Activated naive CD4-positive, alpha-beta T cell treated with anti-CD3 and anti-CD28 coated beads for 36 hours (primary cell): ENCODE measurements at regions not wholly inside any gene's neighbourhood (a gene's known extent, or its start where the extent isn't known, plus 50 kb on each side); places are given as distances from the start of the nearest gene placed in this dataset.

ENCODE experiments used
- CTCF ChIA-PET: fragments of 350-600 bp; sonication (Branson Sonifier 250); formaldehyde crosslinking; loops from one replicate; lab custom pipeline; 2021; ENCODE audit warnings: antibody characterized with exemption; lab: Charles Lee
- DNase-seq: peaks from one replicate; pipeline ENCODE4 v3.0.0-alpha.2; 2020
- H3K27ac Mint-ChIP-seq: one replicate; pipeline ENCODE4 v1.8.0; 2021; ENCODE audit warnings: mild to moderate bottlenecking, mixed read lengths
- H3K27me3 Mint-ChIP-seq: one replicate; pipeline ENCODE4 v1.8.0; 2021; ENCODE audit warnings: low read depth, mixed read lengths
- H3K36me3 Mint-ChIP-seq: one replicate; pipeline ENCODE4 v1.8.0; 2021; ENCODE audit warnings: low read depth, mixed read lengths
- H3K4me1 Mint-ChIP-seq: one replicate; pipeline ENCODE4 v1.8.0; 2021; ENCODE audit warnings: low read depth, mixed read lengths
- H3K4me3 Mint-ChIP-seq: one replicate; pipeline ENCODE4 v1.8.0; 2021; ENCODE audit warnings: mild to moderate bottlenecking, moderate library complexity, mixed read lengths
- H3K9me3 Mint-ChIP-seq: one replicate; pipeline ENCODE4 v1.8.0; 2021; ENCODE audit warnings: mixed read lengths
- intact Hi-C: fragments of 100-400 bp; cut with micrococcal nuclease; formaldehyde crosslinking; loops from one replicate; pipeline ENCODE4 v1.15.1; 2023

DNA sequence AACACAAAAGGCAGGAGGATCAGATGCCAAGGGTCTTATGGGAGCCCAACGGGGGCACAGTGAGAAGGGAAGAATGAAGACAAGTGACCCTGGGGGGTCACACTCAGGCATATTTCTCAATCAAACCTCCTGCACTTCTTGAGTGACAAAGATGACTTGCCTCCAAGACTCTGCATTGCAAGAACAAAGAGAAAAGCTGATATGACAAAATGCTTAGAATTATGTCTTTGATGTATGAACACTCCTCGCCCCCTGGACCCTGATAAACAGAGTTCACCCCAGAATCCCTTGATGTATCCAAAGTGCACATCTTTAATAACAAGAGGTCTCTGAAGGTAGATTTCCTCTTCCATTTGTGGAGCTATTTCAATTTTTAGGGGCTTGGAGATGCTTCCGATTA, 146.5 kb downstream of the C5orf15 start:
- Mint-ChIP-seq H3K27me3 (no peaks in the 10 kb centered on the region), H3K4me3 (no peak overlapping the region), H3K9me3 (no peaks in the 10 kb centered on the region), H3K36me3 (no peaks in the 10 kb centered on the region), H3K4me1 (peaks cover 26% of the 10 kb centered on the region), H3K27ac (no peak overlapping the region)
- intact Hi-C loops = no loop called here
- DNase-seq = no peak
- CTCF ChIA-PET = interaction anchor here (0.6 kb wide), 1 partner anchor 226 kb away, joined by 3 read pairs; no protein-coding TSS in a partner anchor

- intact Hi-C loops = no loop called here
- Mint-ChIP-seq H3K27ac (no peak overlapping the region), H3K9me3 (no peaks in the 10 kb centered on the region), H3K4me3 (no peak overlapping the region), H3K36me3 (no peaks in the 10 kb centered on the region), H3K27me3 (no peaks in the 10 kb centered on the region), H3K4me1 (peaks cover 23% of the 10 kb centered on the region)
- DNase-seq = no peak
- CTCF ChIA-PET = interaction anchor here (0.9 kb wide), 1 partner anchor 49 kb away, joined by 3 read pairs; no protein-coding TSS in a partner anchor
Observed at GRCh38 chr5:133821311-133821741, 147.1 kb downstream of the C5orf15 start.

DNA sequence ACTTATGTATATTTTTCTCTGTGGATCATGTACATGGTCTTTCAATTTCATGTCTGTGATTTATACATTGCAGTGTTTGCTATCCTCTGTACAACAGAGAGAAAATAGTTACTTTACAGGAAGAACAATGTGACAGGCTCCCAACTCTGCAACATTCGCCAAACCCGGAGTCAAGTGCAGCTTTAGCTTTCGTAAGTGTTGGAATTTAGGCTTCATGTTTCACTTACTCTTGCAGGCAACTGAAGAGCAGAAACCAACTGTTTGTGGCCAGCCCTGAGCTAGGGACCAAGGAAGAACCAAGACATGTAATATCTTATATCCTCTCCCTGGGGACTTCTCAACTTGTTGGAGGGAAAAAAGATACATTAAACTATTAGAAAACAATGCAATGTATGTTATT, 147.9 kb downstream of the C5orf15 start:
- Mint-ChIP-seq H3K4me3 (no peak overlapping the region), H3K9me3 (no peaks in the 10 kb centered on the region), H3K27ac (no peak overlapping the region), H3K27me3 (no peaks in the 10 kb centered on the region), H3K36me3 (no peaks in the 10 kb centered on the region), H3K4me1 (peaks cover 15% of the 10 kb centered on the region)
- no peak for DNase-seq
- CTCF ChIA-PET = interaction anchor here (0.9 to 1.4 kb wide), 2 partner anchors 49 to 50 kb away, joined by 3 to 4 read pairs; no protein-coding TSS in a partner anchor
- intact Hi-C loops = no loop called here

DNA sequence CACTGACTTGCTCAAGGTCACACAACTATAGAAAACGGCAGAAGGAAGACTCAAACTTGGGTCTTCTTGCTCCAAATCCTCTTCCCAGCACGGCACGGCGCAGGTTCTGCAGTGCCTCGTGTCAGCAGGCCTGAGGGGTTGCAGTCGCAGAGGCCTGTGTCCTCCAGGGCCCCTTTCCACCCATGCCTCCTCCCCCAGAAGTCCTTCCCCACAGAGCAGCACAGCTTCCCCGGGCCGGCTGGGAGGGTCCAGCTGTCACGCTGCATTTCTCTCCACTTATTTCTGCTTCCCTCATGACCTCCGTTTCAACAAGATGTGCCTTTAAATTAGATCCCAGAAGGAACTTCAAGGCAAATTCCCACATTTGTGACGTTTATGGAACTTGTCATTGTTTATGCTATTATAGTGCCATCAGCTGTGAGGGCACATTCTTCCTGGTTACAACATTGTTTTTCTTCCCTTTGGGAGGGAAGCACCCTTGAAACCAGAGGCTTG, 148.4 kb downstream of the C5orf15 start:
- intact Hi-C loops = no loop called here
- no peak for DNase-seq
- Mint-ChIP-seq H3K4me3 (no peak overlapping the region), H3K27ac (no peak overlapping the region), H3K4me1 (peaks cover 11% of the 10 kb centered on the region), H3K9me3 (no peaks in the 10 kb centered on the region), H3K36me3 (no peaks in the 10 kb centered on the region), H3K27me3 (no peaks in the 10 kb centered on the region)
- CTCF ChIA-PET = interaction anchor here (1.4 kb wide), 1 partner anchor 49 kb away, joined by 4 read pairs; no protein-coding TSS in a partner anchor

- no peak overlapping the region for H3K4me3 Mint-ChIP-seq
- peaks cover 5% of the 10 kb centered on the region for H3K27me3 Mint-ChIP-seq
- CTCF ChIA-PET = no interaction called here
- no peak overlapping the region for H3K27ac Mint-ChIP-seq
- H3K9me3 Mint-ChIP-seq = no peaks in the 10 kb centered on the region
- DNase-seq = no peak
- intact Hi-C loops = no loop called here
- peaks cover under 1% of the 10 kb centered on the region for H3K4me1 Mint-ChIP-seq
- H3K36me3 Mint-ChIP-seq = no peaks in the 10 kb centered on the region
Observed at GRCh38 chr5:133818869-133819600, 149.4 kb downstream of the C5orf15 start.

DNA sequence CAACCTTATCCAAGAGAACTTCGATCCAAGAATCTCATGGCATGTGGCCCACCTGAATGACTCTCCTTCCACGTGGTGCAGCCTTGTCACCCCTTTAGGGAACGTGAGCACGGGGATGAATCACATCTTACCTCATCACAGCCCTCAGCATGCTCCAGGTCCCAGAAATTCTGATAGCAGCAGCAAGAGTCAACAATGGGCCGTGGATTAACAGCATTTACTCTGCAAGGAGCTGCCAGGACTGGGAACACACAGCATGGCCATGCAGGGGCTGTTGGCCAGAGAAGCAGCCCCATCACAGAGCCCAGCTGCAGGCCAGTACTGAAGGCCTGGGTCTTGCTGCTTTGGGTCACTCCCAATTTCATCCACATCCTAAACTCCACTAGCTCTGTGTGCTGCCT, 150.4 kb downstream of the C5orf15 start:
- no peak overlapping the region for H3K4me3 Mint-ChIP-seq
- no peak for DNase-seq
- H3K27ac Mint-ChIP-seq = no peak overlapping the region
- no peaks in the 10 kb centered on the region for H3K9me3 Mint-ChIP-seq
- CTCF ChIA-PET = no interaction called here
- intact Hi-C loops = no loop called here
- peaks cover 5% of the 10 kb centered on the region for H3K27me3 Mint-ChIP-seq
- H3K36me3 Mint-ChIP-seq = no peaks in the 10 kb centered on the region
- H3K4me1 Mint-ChIP-seq = no peaks in the 10 kb centered on the region

GRCh38 chr5:133817456-133817855, 151.0 kb downstream of the C5orf15 start:
- DNase-seq = no peak
- Mint-ChIP-seq H3K4me1 (no peaks in the 10 kb centered on the region), H3K4me3 (no peak overlapping the region), H3K27me3 (peaks cover 5% of the 10 kb centered on the region), H3K36me3 (no peaks in the 10 kb centered on the region), H3K27ac (no peak overlapping the region), H3K9me3 (no peaks in the 10 kb centered on the region)
- intact Hi-C loops = no loop called here
- CTCF ChIA-PET = no interaction called here

- H3K9me3 Mint-ChIP-seq = no peaks in the 10 kb centered on the region
- no peak overlapping the region for H3K4me3 Mint-ChIP-seq
- no peak for DNase-seq
- H3K27me3 Mint-ChIP-seq = peaks cover 9% of the 10 kb centered on the region
- intact Hi-C loops = no loop called here
- CTCF ChIA-PET = no interaction called here
- H3K27ac Mint-ChIP-seq = no peak overlapping the region
- no peaks in the 10 kb centered on the region for H3K4me1 Mint-ChIP-seq
- H3K36me3 Mint-ChIP-seq = no peaks in the 10 kb centered on the region
Observed at GRCh38 chr5:133816791-133817190, 151.6 kb downstream of the C5orf15 start.

- Mint-ChIP-seq H3K27ac (no peak overlapping the region), H3K9me3 (no peaks in the 10 kb centered on the region), H3K4me3 (no peak overlapping the region), H3K4me1 (no peaks in the 10 kb centered on the region), H3K36me3 (no peaks in the 10 kb centered on the region), H3K27me3 (peaks cover 9% of the 10 kb centered on the region)
- DNase-seq = no peak
- intact Hi-C loops = no loop called here
- CTCF ChIA-PET = no interaction called here
Observed at GRCh38 chr5:133814152-133814551, 154.3 kb downstream of the C5orf15 start.

DNA sequence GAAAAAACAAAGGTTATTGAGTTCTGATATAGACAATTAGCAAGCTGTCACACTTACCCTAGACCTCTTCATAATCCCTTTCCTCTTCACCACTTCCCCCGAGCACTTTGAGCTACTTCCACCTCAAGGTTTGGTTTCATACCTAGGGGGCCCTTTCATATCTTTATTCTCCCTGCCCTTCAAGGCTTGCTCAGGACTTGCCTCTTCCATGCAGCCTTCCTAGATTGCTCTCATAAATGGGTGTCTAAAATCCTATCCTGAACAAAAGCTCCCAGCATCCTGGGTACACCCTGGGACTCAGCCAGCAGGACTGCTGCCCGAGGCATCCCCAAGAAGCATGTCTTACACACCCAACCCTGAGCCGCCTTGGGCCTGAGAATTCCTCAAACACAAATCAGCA, 157.3 kb downstream of the C5orf15 start:
- intact Hi-C loops = no loop called here
- Mint-ChIP-seq H3K27ac (no peak overlapping the region), H3K9me3 (no peaks in the 10 kb centered on the region), H3K27me3 (peaks cover 9% of the 10 kb centered on the region), H3K4me1 (no peaks in the 10 kb centered on the region), H3K36me3 (no peaks in the 10 kb centered on the region), H3K4me3 (no peak overlapping the region)
- CTCF ChIA-PET = no interaction called here
- no peak for DNase-seq

GRCh38 chr5:133809801-133810200, 158.6 kb downstream of the C5orf15 start:
- Mint-ChIP-seq H3K27ac (no peak overlapping the region), H3K9me3 (no peaks in the 10 kb centered on the region), H3K4me1 (no peaks in the 10 kb centered on the region), H3K27me3 (peaks cover 12% of the 10 kb centered on the region), H3K4me3 (no peak overlapping the region), H3K36me3 (no peaks in the 10 kb centered on the region)
- no peak for DNase-seq
- intact Hi-C loops = no loop called here
- CTCF ChIA-PET = interaction anchor here (0.6 kb wide), 1 partner anchor 36 kb away, joined by 3 read pairs; no protein-coding TSS in a partner anchor

GRCh38 chr5:133807348-133807747, 161.1 kb downstream of the C5orf15 start:
- Mint-ChIP-seq H3K4me1 (no peaks in the 10 kb centered on the region), H3K36me3 (no peaks in the 10 kb centered on the region), H3K27ac (no peak overlapping the region), H3K4me3 (no peak overlapping the region), H3K27me3 (peaks cover 7% of the 10 kb centered on the region), H3K9me3 (no peaks in the 10 kb centered on the region)
- intact Hi-C loops = no loop called here
- CTCF ChIA-PET = no interaction called here
- DNase-seq = no peak

GRCh38 chr5:133806847-133807246, 161.6 kb downstream of the C5orf15 start:
- H3K36me3 Mint-ChIP-seq = no peaks in the 10 kb centered on the region
- peaks cover 3% of the 10 kb centered on the region for H3K27me3 Mint-ChIP-seq
- CTCF ChIA-PET = no interaction called here
- intact Hi-C loops = no loop called here
- H3K4me1 Mint-ChIP-seq = no peaks in the 10 kb centered on the region
- no peak overlapping the region for H3K4me3 Mint-ChIP-seq
- DNase-seq = no peak
- H3K9me3 Mint-ChIP-seq = no peaks in the 10 kb centered on the region
- H3K27ac Mint-ChIP-seq = no peak overlapping the region
